Loucy (cell line): ENCODE measurements at regions not wholly inside any gene's neighbourhood (a gene's known extent, or its start where the extent isn't known, plus 50 kb on each side); places are given as distances from the start of the nearest gene placed in this dataset.

Source experiments
- CTCF ChIP-seq: fragments of 200-600 bp; sonication (generic); conservative IDR thresholded peaks from 2 replicates; pipeline ENCODE4 v1.5.1; 2014; ENCODE audit warnings: mild to moderate bottlenecking, antibody characterized with exemption, low read length
- EZH2phosphoT487 ChIP-seq: fragments of 200-600 bp; IDR thresholded peaks from 2 replicates; pipeline ENCODE4 v1.6.1; 2018; ENCODE audit warnings: antibody characterized with exemption, mild to moderate bottlenecking, moderate library complexity, borderline replicate concordance

- no peak for TF ChIP-seq CTCF
- TF ChIP-seq EZH2phosphoT487 = no peak
These were observed 300.6 kb downstream of the EIPR1 start for GRCh38 chr2:3076848-3077642.
